Chondrocyte (in vitro differentiated cells): ENCODE measurements at regions not wholly inside any gene's neighbourhood (a gene's known extent, or its start where the extent isn't known, plus 50 kb on each side); places are given as distances from the start of the nearest gene placed in this dataset.

ENCODE experiments used
- DNase-seq: peaks from one replicate; pipeline ENCODE4 v3.0.0; 2021; ENCODE audit warnings: mixed read lengths, low spot score
- H3K27ac Mint-ChIP-seq: one replicate; pipeline ENCODE4 v1.8.0; 2021; ENCODE audit warnings: mild to moderate bottlenecking, moderate library complexity, mixed read lengths; ENCODE audit not compliant: unreplicated experiment
- H3K27me3 Mint-ChIP-seq: 2 replicates; pipeline ENCODE4 v1.8.0; 2021; ENCODE audit warnings: low read depth, mixed read lengths
- H3K36me3 Mint-ChIP-seq: 2 replicates; pipeline ENCODE4 v1.8.0; 2021; ENCODE audit warnings: low read depth, mixed read lengths
- H3K4me1 Mint-ChIP-seq: 2 replicates; pipeline ENCODE4 v1.8.0; 2021; ENCODE audit warnings: low read depth, mild to moderate bottlenecking, mixed read lengths
- H3K4me3 Mint-ChIP-seq: one replicate; pipeline ENCODE4 v1.8.0; 2021; ENCODE audit warnings: mild to moderate bottlenecking, moderate library complexity, mixed read lengths; ENCODE audit not compliant: unreplicated experiment
- H3K9me3 Mint-ChIP-seq: 2 replicates; pipeline ENCODE4 v1.8.0; 2021; ENCODE audit warnings: low read depth, mixed read lengths
- CTCF ChIP-seq: fragments of 200-600 bp; sonication (generic); IDR thresholded peaks from 2 replicates; pipeline ENCODE4 v1.5.0; 2021; ENCODE audit warnings: antibody characterized with exemption, mild to moderate bottlenecking, moderate library complexity

GRCh38 chr11:30811226-30811755 is 225.1 kb upstream of the MPPED2 start:
- Mint-ChIP-seq H3K4me1 (no peaks in the 10 kb centered on the region), H3K27ac (no peak overlapping the region), H3K27me3 (peaks cover 4% of the 10 kb centered on the region), H3K9me3 (peaks cover 3% of the 10 kb centered on the region), H3K4me3 (no peak overlapping the region), H3K36me3 (no peaks in the 10 kb centered on the region)
- no peak for DNase-seq
- no peak for TF ChIP-seq CTCF

- DNase-seq = no peak
- H3K9me3 Mint-ChIP-seq = peaks cover 4% of the 10 kb centered on the region
- H3K27ac Mint-ChIP-seq = no peak overlapping the region
- H3K4me1 Mint-ChIP-seq = no peaks in the 10 kb centered on the region
- H3K36me3 Mint-ChIP-seq = no peaks in the 10 kb centered on the region
- peaks cover 4% of the 10 kb centered on the region for H3K27me3 Mint-ChIP-seq
- no peak for TF ChIP-seq CTCF
- no peak overlapping the region for H3K4me3 Mint-ChIP-seq
Observed at GRCh38 chr11:30810116-30810515, 224.0 kb upstream of the MPPED2 start.

GRCh38 chr11:30801357-30801756 is 215.2 kb upstream of the MPPED2 start:
- TF ChIP-seq CTCF = no peak
- no peak for DNase-seq
- peaks cover 7% of the 10 kb centered on the region for H3K27me3 Mint-ChIP-seq
- no peak overlapping the region for H3K27ac Mint-ChIP-seq
- peaks cover 12% of the 10 kb centered on the region for H3K9me3 Mint-ChIP-seq
- no peaks in the 10 kb centered on the region for H3K36me3 Mint-ChIP-seq
- no peaks in the 10 kb centered on the region for H3K4me1 Mint-ChIP-seq
- H3K4me3 Mint-ChIP-seq = no peak overlapping the region

GRCh38 chr11:30800904-30801303 is 214.8 kb upstream of the MPPED2 start:
- Mint-ChIP-seq H3K27ac (no peak overlapping the region), H3K4me3 (no peak overlapping the region), H3K27me3 (peaks cover 7% of the 10 kb centered on the region), H3K9me3 (peaks cover 12% of the 10 kb centered on the region), H3K36me3 (no peaks in the 10 kb centered on the region), H3K4me1 (no peaks in the 10 kb centered on the region)
- TF ChIP-seq CTCF = no peak
- DNase-seq = no peak

- Mint-ChIP-seq H3K9me3 (peaks cover 4% of the 10 kb centered on the region), H3K27ac (no peak overlapping the region), H3K4me1 (no peaks in the 10 kb centered on the region), H3K36me3 (no peaks in the 10 kb centered on the region), H3K4me3 (no peak overlapping the region), H3K27me3 (peaks cover 7% of the 10 kb centered on the region)
- no peak for TF ChIP-seq CTCF
- DNase-seq = no peak
Observed at GRCh38 chr11:30798547-30799236, 212.5 kb upstream of the MPPED2 start.
